PFSK-1 (cell line): ENCODE measurements at regions not wholly inside any gene's neighbourhood (a gene's known extent, or its start where the extent isn't known, plus 50 kb on each side); places are given as distances from the start of the nearest gene placed in this dataset.

Source experiments
- FOXP2 ChIP-seq: optimal IDR thresholded peaks from 2 replicates; pipeline ENCODE3; 2011; ENCODE audit warnings: borderline replicate concordance, control low read depth, inconsistent platforms; ENCODE audit not compliant: insufficient read depth; ENCODE audit errors: extremely low read length, extremely low read depth
- POLR2AphosphoS5 ChIP-seq: IDR thresholded peaks from 2 replicates; pipeline ENCODE4 v1.6.1; 2012; ENCODE audit warnings: low read depth, mild to moderate bottlenecking, control low read depth, low read length, moderate library complexity
- SIN3A ChIP-seq: IDR thresholded peaks from 2 replicates; pipeline ENCODE4 v1.6.1; 2012; ENCODE audit warnings: mild to moderate bottlenecking, low read length, moderate library complexity, borderline replicate concordance; ENCODE audit not compliant: insufficient read depth
- TAF1 ChIP-seq: IDR thresholded peaks from 2 replicates; pipeline ENCODE4 v1.6.1; 2012; ENCODE audit warnings: low read length, control low read depth, borderline replicate concordance; ENCODE audit not compliant: insufficient read depth
- TF ChIP-seq, protein P1 (sequence below), 2 experiments: IDR thresholded peaks; 2 replicates each; pipeline versions ENCODE4 v1.6.1 to v1.8.0; 2011 to 2012; ENCODE audit warnings: low read depth in 2 of 2, low read length in 2 of 2, control low read depth in 1 of 2, inconsistent platforms in 1 of 2, mild to moderate bottlenecking in 1 of 2, moderate library complexity in 1 of 2; ENCODE audit not compliant: insufficient read depth in 1 of 2

DNA sequence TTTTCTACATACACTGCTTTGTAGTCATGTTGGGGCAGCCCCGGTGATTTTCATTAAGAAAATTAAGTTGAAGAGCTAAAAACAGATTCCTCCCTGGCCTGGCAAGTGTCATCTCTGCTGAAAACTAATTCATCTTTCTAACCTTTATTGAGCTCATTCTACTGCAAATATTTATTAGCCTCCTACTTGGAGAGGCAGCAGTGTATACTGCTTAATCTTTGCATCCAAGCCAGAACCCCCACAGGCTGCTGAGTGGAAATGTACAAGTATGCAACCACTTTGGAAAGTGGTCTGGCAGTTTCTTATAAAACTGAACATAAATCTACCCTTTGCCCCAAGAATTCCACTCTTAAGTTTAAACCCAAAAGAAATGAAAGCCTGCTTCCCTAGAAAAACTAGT, 223.4 kb downstream of the DRD1 start:
- TF ChIP-seq FOXP2 (no peak), POLR2AphosphoS5 (no peak), SIN3A (no peak), TAF1 (no peak)
- TF ChIP-seq, protein P1, sequence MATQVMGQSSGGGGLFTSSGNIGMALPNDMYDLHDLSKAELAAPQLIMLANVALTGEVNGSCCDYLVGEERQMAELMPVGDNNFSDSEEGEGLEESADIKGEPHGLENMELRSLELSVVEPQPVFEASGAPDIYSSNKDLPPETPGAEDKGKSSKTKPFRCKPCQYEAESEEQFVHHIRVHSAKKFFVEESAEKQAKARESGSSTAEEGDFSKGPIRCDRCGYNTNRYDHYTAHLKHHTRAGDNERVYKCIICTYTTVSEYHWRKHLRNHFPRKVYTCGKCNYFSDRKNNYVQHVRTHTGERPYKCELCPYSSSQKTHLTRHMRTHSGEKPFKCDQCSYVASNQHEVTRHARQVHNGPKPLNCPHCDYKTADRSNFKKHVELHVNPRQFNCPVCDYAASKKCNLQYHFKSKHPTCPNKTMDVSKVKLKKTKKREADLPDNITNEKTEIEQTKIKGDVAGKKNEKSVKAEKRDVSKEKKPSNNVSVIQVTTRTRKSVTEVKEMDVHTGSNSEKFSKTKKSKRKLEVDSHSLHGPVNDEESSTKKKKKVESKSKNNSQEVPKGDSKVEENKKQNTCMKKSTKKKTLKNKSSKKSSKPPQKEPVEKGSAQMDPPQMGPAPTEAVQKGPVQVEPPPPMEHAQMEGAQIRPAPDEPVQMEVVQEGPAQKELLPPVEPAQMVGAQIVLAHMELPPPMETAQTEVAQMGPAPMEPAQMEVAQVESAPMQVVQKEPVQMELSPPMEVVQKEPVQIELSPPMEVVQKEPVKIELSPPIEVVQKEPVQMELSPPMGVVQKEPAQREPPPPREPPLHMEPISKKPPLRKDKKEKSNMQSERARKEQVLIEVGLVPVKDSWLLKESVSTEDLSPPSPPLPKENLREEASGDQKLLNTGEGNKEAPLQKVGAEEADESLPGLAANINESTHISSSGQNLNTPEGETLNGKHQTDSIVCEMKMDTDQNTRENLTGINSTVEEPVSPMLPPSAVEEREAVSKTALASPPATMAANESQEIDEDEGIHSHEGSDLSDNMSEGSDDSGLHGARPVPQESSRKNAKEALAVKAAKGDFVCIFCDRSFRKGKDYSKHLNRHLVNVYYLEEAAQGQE (IDR thresholded peaks at IDR 0.05; ENCODE audit: insufficient read depth in 1 of 2, low read depth in 2 of 2, low read length in 2 of 2): no peak

DNA sequence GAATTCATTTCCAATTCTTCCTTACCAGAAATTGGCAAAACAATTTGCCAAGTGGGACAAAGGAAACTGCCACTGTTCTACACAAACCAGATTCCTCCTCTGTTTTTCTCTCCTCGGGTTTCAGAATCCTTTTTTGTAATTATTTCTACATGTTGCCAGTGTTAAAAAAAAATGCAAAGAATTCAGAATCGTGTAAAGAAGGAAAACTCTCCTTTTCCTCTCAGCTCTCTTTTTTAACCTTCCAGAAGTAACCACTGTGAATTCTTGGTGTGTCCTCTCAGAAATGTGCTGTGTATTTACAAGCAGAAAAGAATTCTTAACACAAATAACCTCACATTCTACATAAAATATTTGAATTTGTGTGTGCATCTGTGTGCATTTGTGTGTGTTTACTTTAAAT, 224.6 kb downstream of the DRD1 start:
- TF ChIP-seq SIN3A (no peak), FOXP2 (no peak), POLR2AphosphoS5 (no peak), TAF1 (no peak)
- TF ChIP-seq, protein P1 (IDR thresholded peaks at IDR 0.05; ENCODE audit: insufficient read depth in 1 of 2, low read depth in 2 of 2, low read length in 2 of 2): no peak

- TF ChIP-seq POLR2AphosphoS5: no peak
- no peak for TF ChIP-seq TAF1
Observed at GRCh38 chr5:175216991-175217390, 227.0 kb downstream of the DRD1 start.

- no peak for TF ChIP-seq TAF1
- no peak for TF ChIP-seq POLR2AphosphoS5
- TF ChIP-seq FOXP2: no peak
- TF ChIP-seq, protein P1 (IDR thresholded peaks at IDR 0.05; ENCODE audit: insufficient read depth in 1 of 2, low read depth in 2 of 2, low read length in 2 of 2): no peak
- no peak for TF ChIP-seq SIN3A
Observed at GRCh38 chr5:175215906-175216305, 228.1 kb downstream of the DRD1 start.

- no peak for TF ChIP-seq POLR2AphosphoS5
- no peak for TF ChIP-seq FOXP2
- no peak for TF ChIP-seq TAF1
- TF ChIP-seq, protein P1 (IDR thresholded peaks at IDR 0.05; ENCODE audit: insufficient read depth in 1 of 2, low read depth in 2 of 2, low read length in 2 of 2): no peak
- TF ChIP-seq SIN3A: no peak
Observed at GRCh38 chr5:175214152-175214551, 229.8 kb downstream of the DRD1 start.
